ENCODE measurements at regions not wholly inside any gene's neighbourhood (a gene's known extent, or its start where the extent isn't known, plus 50 kb on each side); places are given as distances from the start of the nearest gene placed in this dataset.

GRCh38 chr5:10827571-10827970, 66.5 kb upstream of the DAP start:
- intact Hi-C loops (cut with DNase I): no loop called here
- no peak for DNase-seq
- H3K36me3 ChIP-seq (replicated peaks in 1 of 2): no peaks in the 10 kb centered on the region
- no peak overlapping the region for H3K4me3 ChIP-seq
- peaks cover 13 to 17% of the 10 kb centered on the region in 2 donors for H3K4me1 ChIP-seq (replicated peaks in 1 of 2)
- 21 to 31% (median 26%) methylated on average over 1 of the region's 1 CpG for WGBS, 4 donors
- no peaks in the 10 kb centered on the region for H3K9me3 ChIP-seq (replicated peaks in 1 of 3)
- no peak for TF ChIP-seq CTCF (IDR thresholded peaks at IDR 0.05)
- no peak for TF ChIP-seq POLR2A (IDR thresholded peaks at IDR 0.05)
- H3K27ac ChIP-seq: peak overlapping the region in 1 of 5 donors; percentile 48
- H3K27me3 ChIP-seq: no peaks in the 10 kb centered on the region

GRCh38 chr5:10826971-10827370, 65.9 kb upstream of the DAP start:
- peaks cover 13 to 18% of the 10 kb centered on the region in 2 donors for H3K4me1 ChIP-seq (replicated peaks in 1 of 2)
- TF ChIP-seq CTCF (IDR thresholded peaks at IDR 0.05) (no peak), POLR2A (IDR thresholded peaks at IDR 0.05) (no peak)
- intact Hi-C loops (cut with DNase I): no loop called here

GRCh38 chr5:10825897-10826644, 65.0 kb upstream of the DAP start:
- 86 to 90% (median 89%) methylated on average over 4 of the region's 4 CpGs for WGBS, 4 donors
- H3K9me3 ChIP-seq (replicated peaks in 1 of 3): no peaks in the 10 kb centered on the region
- TF ChIP-seq POLR2A (IDR thresholded peaks at IDR 0.05) (no peak), CTCF (IDR thresholded peaks at IDR 0.05) (no peak)
- H3K27ac ChIP-seq: no peak overlapping the region
- peaks cover 13 to 18% of the 10 kb centered on the region in 2 donors for H3K4me1 ChIP-seq (replicated peaks in 1 of 2)
- DNase-seq: no peak
- H3K27me3 ChIP-seq: no peaks in the 10 kb centered on the region
- no peaks in the 10 kb centered on the region for H3K36me3 ChIP-seq (replicated peaks in 1 of 2)
- intact Hi-C loops (cut with DNase I): no loop called here
- no peak overlapping the region for H3K4me3 ChIP-seq

More at GRCh38 chr5:10826971-10827370, 65.9 kb upstream of the DAP start:
- no peak for DNase-seq
- no peaks in the 10 kb centered on the region for H3K9me3 ChIP-seq (replicated peaks in 1 of 3)
- H3K27ac ChIP-seq: no peak overlapping the region
- no peak overlapping the region for H3K4me3 ChIP-seq
- 82 to 90% (median 89%) methylated on average over 2 of the region's 2 CpGs for WGBS, 4 donors
- H3K27me3 ChIP-seq: no peaks in the 10 kb centered on the region
- no peaks in the 10 kb centered on the region for H3K36me3 ChIP-seq (replicated peaks in 1 of 2)

- DNase-seq: no peak
- intact Hi-C loops (cut with DNase I): no loop called here
- Histone ChIP-seq H3K4me3 (no peak overlapping the region), H3K27me3 (no peaks in the 10 kb centered on the region), H3K4me1 (replicated peaks in 1 of 2) (peaks cover 14 to 17% of the 10 kb centered on the region in 2 donors), H3K27ac (no peak overlapping the region), H3K36me3 (replicated peaks in 1 of 2) (no peaks in the 10 kb centered on the region), H3K9me3 (replicated peaks in 1 of 3) (no peaks in the 10 kb centered on the region)
- TF ChIP-seq POLR2A (IDR thresholded peaks at IDR 0.05) (no peak), CTCF (IDR thresholded peaks at IDR 0.05) (no peak)
- 86 to 100% (median 98%) methylated on average over 1 of the region's 1 CpG for WGBS, 4 donors
Observed at GRCh38 chr5:10812218-10812617, 51.2 kb upstream of the DAP start.
